H9 (cell line): ENCODE measurements at regions not wholly inside any gene's neighbourhood (a gene's known extent, or its start where the extent isn't known, plus 50 kb on each side); places are given as distances from the start of the nearest gene placed in this dataset.

Experiments used
- DNase-seq: peaks from one replicate; pipeline ENCODE4 v3.0.0-alpha.2; 2017
- H2AFZ ChIP-seq: one replicate; pipeline ENCODE4 v1.6.1; 2013; ENCODE audit warnings: mild to moderate bottlenecking, low read length, control low read depth, moderate library complexity
- H2AK5ac ChIP-seq: 2 replicates; pipeline ENCODE4 v1.6.1; 2013; ENCODE audit warnings: low read length, control low read depth, mixed read lengths; ENCODE audit not compliant: insufficient read length
- H2BK120ac ChIP-seq: one replicate; pipeline ENCODE4 v1.6.1; 2013; ENCODE audit warnings: low read depth, mild to moderate bottlenecking, low read length, control low read depth, inconsistent platforms; ENCODE audit not compliant: poor library complexity, severe bottlenecking
- H2BK12ac ChIP-seq: 2 replicates; pipeline ENCODE4 v1.6.1; 2013; ENCODE audit warnings: low read length, control low read depth, mixed read lengths, low read depth; ENCODE audit not compliant: insufficient read length
- H2BK15ac ChIP-seq: 2 replicates; pipeline ENCODE4 v1.6.1; 2013; ENCODE audit warnings: low read depth, low read length, control low read depth
- H2BK20ac ChIP-seq: one replicate; pipeline ENCODE4 v1.6.1; 2013; ENCODE audit warnings: low read depth, mild to moderate bottlenecking, low read length, control low read depth, inconsistent platforms; ENCODE audit not compliant: poor library complexity, severe bottlenecking
- H2BK5ac ChIP-seq: 2 replicates; pipeline ENCODE4 v1.6.1; 2013; ENCODE audit warnings: low read length, control low read depth, mixed read lengths; ENCODE audit not compliant: insufficient read length
- H3K14ac ChIP-seq: 2 replicates; pipeline ENCODE4 v1.6.1; 2013; ENCODE audit warnings: low read length, control low read depth; ENCODE audit not compliant: insufficient read depth
- H3K18ac ChIP-seq: 2 replicates; pipeline ENCODE4 v1.6.1; 2013; ENCODE audit warnings: low read depth, mild to moderate bottlenecking, mixed read lengths, low read length, control low read depth; ENCODE audit not compliant: insufficient read length
- H3K23ac ChIP-seq: 2 replicates; pipeline ENCODE4 v1.6.1; 2013; ENCODE audit warnings: low read length, control low read depth, mixed read lengths, low read depth; ENCODE audit not compliant: insufficient read length
- H3K23me2 ChIP-seq: 2 replicates; pipeline ENCODE4 v1.6.1; 2013; ENCODE audit warnings: low read depth, mild to moderate bottlenecking, mixed read lengths, low read length, control low read depth; ENCODE audit not compliant: insufficient read length, poor library complexity, severe bottlenecking
- H3K27ac ChIP-seq: 2 replicates; pipeline ENCODE4 v1.5.1; 2013; ENCODE audit warnings: low read length, control low read depth, mixed read lengths, low read depth; ENCODE audit not compliant: insufficient read length
- H3K27me3 ChIP-seq: 2 replicates; pipeline ENCODE4 v1.6.1; 2013; ENCODE audit warnings: low read length, control low read depth, inconsistent platforms; ENCODE audit not compliant: insufficient read depth
- H3K4ac ChIP-seq: 2 replicates; pipeline ENCODE4 v1.6.1; 2013; ENCODE audit warnings: low read depth, mild to moderate bottlenecking, control low read depth, inconsistent platforms, low read length, moderate library complexity
- H3K4me1 ChIP-seq: 2 replicates; pipeline ENCODE4 v1.6.1; 2013; ENCODE audit warnings: low read length, control low read depth, inconsistent platforms; ENCODE audit not compliant: insufficient read depth
- H3K4me2 ChIP-seq: 2 replicates; pipeline ENCODE4 v1.6.1; 2013; ENCODE audit warnings: low read length, control low read depth, mixed read lengths; ENCODE audit not compliant: insufficient read length, insufficient read depth
- H3K56ac ChIP-seq: 2 replicates; pipeline ENCODE4 v1.6.1; 2013; ENCODE audit warnings: low read depth, mild to moderate bottlenecking, mixed read lengths, low read length, control low read depth; ENCODE audit not compliant: insufficient read length
- H3K79me1 ChIP-seq: 2 replicates; pipeline ENCODE4 v1.6.1; 2013; ENCODE audit warnings: low read depth, mild to moderate bottlenecking, moderate library complexity, low read length, control low read depth, inconsistent platforms; ENCODE audit not compliant: insufficient read depth, poor library complexity, severe bottlenecking
- H3K79me2 ChIP-seq: 2 replicates; pipeline ENCODE4 v1.6.1; 2013; ENCODE audit warnings: low read length, control low read depth, inconsistent platforms; ENCODE audit not compliant: insufficient read depth
- H3K9ac ChIP-seq: 2 replicates; pipeline ENCODE4 v1.6.1; 2013; ENCODE audit warnings: low read length, control low read depth, mixed read lengths; ENCODE audit not compliant: insufficient read length; ENCODE audit errors: extremely low read depth
- H3K9me3 ChIP-seq: one replicate; pipeline ENCODE4 v1.6.1; 2013; ENCODE audit warnings: low read depth, low read length, inconsistent platforms; ENCODE audit not compliant: control insufficient read depth
- H3T11ph ChIP-seq: one replicate; pipeline ENCODE4 v1.6.1; 2013; ENCODE audit warnings: mild to moderate bottlenecking, low read length, control low read depth, inconsistent platforms
- H4K20me1 ChIP-seq: one replicate; pipeline ENCODE4 v1.6.1; 2013; ENCODE audit not compliant: control insufficient read depth, insufficient read length, insufficient read depth
- H4K5ac ChIP-seq: 2 replicates; pipeline ENCODE4 v1.6.1; 2013; ENCODE audit warnings: low read depth, mild to moderate bottlenecking, mixed read lengths, low read length, control low read depth; ENCODE audit not compliant: insufficient read length
- H4K8ac ChIP-seq: replicated peaks from 2 replicates; pipeline ENCODE4 v1.6.1; 2013; ENCODE audit warnings: low read length, control low read depth, mixed read lengths, low read depth; ENCODE audit not compliant: insufficient read length
- H4K91ac ChIP-seq: 2 replicates; pipeline ENCODE4 v1.6.1; 2013; ENCODE audit warnings: low read depth, mild to moderate bottlenecking, moderate library complexity, mixed read lengths, low read length, control low read depth; ENCODE audit not compliant: insufficient read length
- H3K27ac Mint-ChIP-seq, 3 experiments: 2 replicates in 2 of 3; 3 replicates in 1 of 3; pipeline ENCODE4 v1.8.0; 2020 to 2021; ENCODE audit warnings: mixed read lengths in 3 of 3, mild to moderate bottlenecking in 1 of 3, moderate library complexity in 1 of 3
- H3K27me3 Mint-ChIP-seq: 2 replicates; pipeline ENCODE4 v1.8.0; 2021; ENCODE audit warnings: low read depth, mild to moderate bottlenecking, moderate library complexity, mixed read lengths
- H3K36me3 Mint-ChIP-seq, 3 experiments: 2 replicates in 2 of 3; 3 replicates in 1 of 3; pipeline ENCODE4 v1.8.0; 2020 to 2021; ENCODE audit warnings: low read depth in 3 of 3, mixed read lengths in 3 of 3; ENCODE audit not compliant: insufficient read depth in 1 of 3
- H3K4me1 Mint-ChIP-seq, 2 experiments: 2 replicates each; pipeline ENCODE4 v1.8.0; 2020; ENCODE audit warnings: mixed read lengths in 2 of 2
- H3K4me3 Mint-ChIP-seq, 2 experiments: 2 replicates in 1 of 2; 3 replicates in 1 of 2; pipeline ENCODE4 v1.8.0; 2020 to 2021; ENCODE audit warnings: mild to moderate bottlenecking in 2 of 2, mixed read lengths in 2 of 2, moderate library complexity in 1 of 2
- H3K9me3 Mint-ChIP-seq, 2 experiments: 2 replicates in 1 of 2; 3 replicates in 1 of 2; pipeline ENCODE4 v1.8.0; 2020; ENCODE audit warnings: mild to moderate bottlenecking in 2 of 2, mixed read lengths in 2 of 2, moderate library complexity in 1 of 2
- CTCF ChIP-seq: fragments of 200-600 bp; sonication (generic); conservative IDR thresholded peaks from 3 replicates; pipeline ENCODE4 v1.8.0; 2021; ENCODE audit warnings: antibody characterized with exemption, mild to moderate bottlenecking
- WGBS: extraction: QIAGEN DNeasy Blood & Tissue Kit; methylation state at CpG from one replicate; pipeline ENCODE4 v1.1.7; 2013; ENCODE audit warnings: missing lambda C conversion rate, low lambda C conversion rate, mixed read lengths; ENCODE audit not compliant: insufficient read length; ENCODE audit errors: extremely low coverage; 5-methylcytosine and 5-hydroxymethylcytosine counted together

GRCh38 chr4:82256718-82257117, 117.1 kb downstream of the HNRNPD start:
- Histone ChIP-seq H4K8ac (no peak overlapping the region), H3K9ac (no peak overlapping the region), H3K27ac (no peak overlapping the region), H3K4me1 (no peaks in the 10 kb centered on the region), H2AK5ac (no peak overlapping the region), H2BK15ac (no peak overlapping the region), H2BK5ac (no peak overlapping the region), H3K79me1 (no peaks in the 10 kb centered on the region), H2AFZ (no peak overlapping the region), H3K4ac (no peak overlapping the region), H3K18ac (no peak overlapping the region), H2BK120ac (no peak overlapping the region), H2BK12ac (no peak overlapping the region), H3T11ph (no peak overlapping the region), H4K5ac (no peak overlapping the region), H3K27me3 (no peaks in the 10 kb centered on the region), H3K23me2 (no peaks in the 10 kb centered on the region), H3K9me3 (no peaks in the 10 kb centered on the region), H3K14ac (no peak overlapping the region), H3K79me2 (no peaks in the 10 kb centered on the region), H3K56ac (no peak overlapping the region), H4K20me1 (no peaks in the 10 kb centered on the region), H3K23ac (no peak overlapping the region), H3K4me2 (no peak overlapping the region), H4K91ac (no peak overlapping the region), H2BK20ac (no peak overlapping the region)
- Mint-ChIP-seq H3K27me3 (peaks cover 5% of the 10 kb centered on the region; the same call in 1 of the 2 replicates), H3K4me1 (no peaks in the 10 kb centered on the region), H3K9me3 (no peaks in the 10 kb centered on the region), H3K27ac (no peak overlapping the region), H3K4me3 (no peak overlapping the region), H3K36me3 (no peaks in the 10 kb centered on the region)
- WGBS: no CpG with 5 or more reads among the region's 2 CpGs
- DNase-seq: no peak
- TF ChIP-seq CTCF: no peak
